22Rv1 (cell line): ENCODE measurements at regions not wholly inside any gene's neighbourhood (a gene's known extent, or its start where the extent isn't known, plus 50 kb on each side); places are given as distances from the start of the nearest gene placed in this dataset.

Experiments used
- H3K27ac ChIP-seq: fragments of 450-650 bp; 2 replicates; pipeline ENCODE4 v1.5.1; 2017
- ZFX ChIP-seq: fragments of 450-650 bp; IDR thresholded peaks from 2 replicates; pipeline ENCODE4 v1.6.1; 2017; ENCODE audit warnings: antibody characterized with exemption, borderline replicate concordance
- TF ChIP-seq, protein P1 (sequence below): fragments of 450-650 bp; IDR thresholded peaks from 2 replicates; pipeline ENCODE4 v1.5.1; 2017; ENCODE audit warnings: mild to moderate bottlenecking

DNA sequence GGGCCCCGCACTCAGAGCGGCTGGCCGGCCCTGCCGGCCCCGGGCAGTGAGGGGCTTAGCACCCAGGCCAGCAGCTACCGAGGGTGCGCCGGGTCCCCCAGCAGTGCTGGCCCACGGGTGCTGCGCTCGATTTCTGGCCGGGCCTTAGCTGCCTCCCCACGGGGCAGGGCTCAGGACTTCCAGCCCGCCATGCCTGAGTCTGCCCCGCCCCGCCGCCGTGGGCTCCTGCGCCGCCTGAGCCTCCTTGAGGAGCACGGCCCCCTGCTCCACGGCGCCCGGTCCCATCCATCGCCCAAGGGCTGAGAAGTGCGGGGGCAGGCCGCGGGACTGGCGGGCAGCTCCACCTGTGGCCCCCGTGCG lies 67.9 kb upstream of the AMZ2 start:
- no peak overlapping the region for H3K27ac ChIP-seq
- TF ChIP-seq, protein P1, sequence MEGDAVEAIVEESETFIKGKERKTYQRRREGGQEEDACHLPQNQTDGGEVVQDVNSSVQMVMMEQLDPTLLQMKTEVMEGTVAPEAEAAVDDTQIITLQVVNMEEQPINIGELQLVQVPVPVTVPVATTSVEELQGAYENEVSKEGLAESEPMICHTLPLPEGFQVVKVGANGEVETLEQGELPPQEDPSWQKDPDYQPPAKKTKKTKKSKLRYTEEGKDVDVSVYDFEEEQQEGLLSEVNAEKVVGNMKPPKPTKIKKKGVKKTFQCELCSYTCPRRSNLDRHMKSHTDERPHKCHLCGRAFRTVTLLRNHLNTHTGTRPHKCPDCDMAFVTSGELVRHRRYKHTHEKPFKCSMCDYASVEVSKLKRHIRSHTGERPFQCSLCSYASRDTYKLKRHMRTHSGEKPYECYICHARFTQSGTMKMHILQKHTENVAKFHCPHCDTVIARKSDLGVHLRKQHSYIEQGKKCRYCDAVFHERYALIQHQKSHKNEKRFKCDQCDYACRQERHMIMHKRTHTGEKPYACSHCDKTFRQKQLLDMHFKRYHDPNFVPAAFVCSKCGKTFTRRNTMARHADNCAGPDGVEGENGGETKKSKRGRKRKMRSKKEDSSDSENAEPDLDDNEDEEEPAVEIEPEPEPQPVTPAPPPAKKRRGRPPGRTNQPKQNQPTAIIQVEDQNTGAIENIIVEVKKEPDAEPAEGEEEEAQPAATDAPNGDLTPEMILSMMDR = no peak
- TF ChIP-seq ZFX = no peak

DNA sequence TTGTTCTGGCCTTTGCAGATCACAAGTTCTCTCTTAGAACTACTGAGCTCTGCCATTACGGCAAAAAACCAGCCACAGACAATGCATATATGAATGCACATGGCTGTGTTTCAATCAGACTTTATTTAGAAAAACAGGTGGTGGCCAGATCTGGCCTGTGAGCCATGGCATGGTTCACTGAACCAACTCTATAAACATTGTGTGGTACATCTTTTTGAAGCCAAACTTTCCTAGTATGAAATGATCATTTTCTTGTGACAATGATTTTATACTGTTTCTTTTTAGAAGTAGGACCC lies 65.9 kb upstream of the AMZ2 start:
- TF ChIP-seq, protein P1 = no peak
- TF ChIP-seq ZFX = no peak
- H3K27ac ChIP-seq = no peak overlapping the region

DNA sequence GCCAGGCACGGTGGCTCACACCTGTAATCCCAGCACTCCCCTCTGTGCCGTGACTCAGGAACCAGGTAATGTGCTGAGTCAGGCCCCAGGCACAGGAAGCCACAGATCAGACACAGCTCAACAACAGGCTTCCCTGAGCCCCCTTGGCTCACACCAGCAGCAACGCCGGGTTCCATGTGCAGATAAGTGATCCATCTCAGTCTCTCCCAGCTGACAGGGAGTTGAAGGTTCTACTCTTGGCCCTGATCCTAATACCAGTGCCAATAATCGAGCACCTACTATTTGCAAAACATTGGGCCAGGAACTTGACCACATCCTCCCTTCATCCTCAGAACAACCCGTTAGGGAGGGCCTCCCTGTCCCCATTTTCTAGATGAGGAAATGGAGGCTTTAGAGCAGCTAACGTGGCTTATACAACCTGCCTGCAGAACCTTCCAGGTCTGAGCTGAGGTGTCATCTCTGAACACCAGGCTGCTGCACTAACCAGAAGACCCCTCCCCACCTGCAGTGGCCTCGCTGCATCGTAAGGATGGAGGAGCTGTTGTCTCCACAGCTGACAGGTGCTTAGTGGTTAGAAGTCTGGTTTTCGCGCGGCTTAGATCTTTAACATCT lies 64.8 kb upstream of the AMZ2 start:
- no peak overlapping the region for H3K27ac ChIP-seq
- TF ChIP-seq, protein P1 = no peak
- TF ChIP-seq ZFX = no peak

DNA sequence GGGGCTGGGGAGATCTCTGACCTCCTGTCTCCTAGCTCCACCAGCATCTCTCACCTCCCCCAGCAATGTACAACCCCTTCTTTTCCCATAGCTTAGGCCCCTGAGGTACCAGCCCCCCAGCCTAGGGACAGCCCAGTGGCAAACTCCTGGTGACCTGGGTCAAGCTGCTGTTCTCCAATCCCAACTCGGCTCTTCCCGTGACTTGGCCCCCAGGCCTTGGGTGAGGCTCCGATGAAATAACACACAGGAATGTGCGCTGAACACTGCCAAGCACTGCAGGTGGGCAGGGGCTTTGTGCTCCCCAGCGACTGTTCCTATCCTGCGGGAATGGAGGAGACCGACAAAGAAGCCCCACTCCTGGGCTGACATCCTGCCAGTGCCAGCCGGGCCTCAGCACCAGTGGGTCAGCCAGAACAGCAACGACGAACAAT lies 63.7 kb upstream of the AMZ2 start:
- H3K27ac ChIP-seq = no peak overlapping the region

DNA sequence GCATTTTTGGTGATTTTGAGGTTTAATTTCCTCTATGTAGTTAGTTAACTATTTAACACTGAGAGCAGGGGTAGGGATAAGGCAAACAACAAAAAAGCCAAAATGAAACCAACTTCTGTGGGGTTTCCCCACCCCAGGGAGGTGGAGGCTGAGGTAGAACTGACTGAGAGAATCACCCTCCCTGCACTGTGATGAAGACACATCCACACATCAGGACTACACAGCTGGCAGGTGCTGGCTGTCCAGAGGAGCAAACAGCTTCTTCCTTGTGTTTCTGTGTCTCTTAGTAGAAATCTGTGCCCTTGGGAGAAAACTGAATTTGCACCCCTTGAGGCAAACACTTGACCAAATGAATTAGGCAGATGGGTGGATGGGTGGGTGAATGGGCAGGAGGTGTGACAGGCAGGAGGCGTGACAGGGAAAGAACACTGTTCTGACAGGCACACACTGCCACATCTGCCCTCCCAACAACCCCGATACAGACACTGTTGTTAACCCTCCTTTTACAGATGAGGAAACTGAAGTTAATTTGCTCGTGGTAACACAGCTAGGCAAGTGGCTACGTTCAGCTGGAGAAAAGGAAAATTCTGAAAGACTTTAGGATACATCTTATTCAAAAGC lies 62.9 kb upstream of the AMZ2 start:
- no peak for TF ChIP-seq ZFX
- TF ChIP-seq, protein P1 = no peak

More for the DNA sequence above, 63.7 kb upstream of the AMZ2 start:
- TF ChIP-seq, protein P1 = no peak
- no peak for TF ChIP-seq ZFX

DNA sequence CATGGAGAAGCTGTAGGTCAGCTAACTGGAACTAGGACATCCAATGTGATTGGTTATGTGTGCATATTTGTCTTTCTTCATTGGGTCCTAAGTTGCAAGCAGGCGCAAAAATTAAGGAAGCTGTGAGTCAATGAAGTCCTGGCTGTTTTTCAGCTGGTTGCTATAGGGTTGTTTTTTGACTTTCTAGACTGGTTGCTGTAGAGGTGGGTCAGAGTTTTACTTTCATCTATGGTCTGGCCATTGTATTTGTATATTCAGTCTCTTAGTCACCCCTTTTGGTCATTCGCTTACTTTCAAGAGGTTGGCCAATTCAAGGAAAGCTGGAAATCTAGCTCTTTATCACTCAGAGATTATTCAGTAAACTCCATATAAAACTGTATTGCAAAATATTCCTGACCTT lies 62.0 kb upstream of the AMZ2 start:
- H3K27ac ChIP-seq = no peak overlapping the region
- TF ChIP-seq, protein P1 = no peak
- TF ChIP-seq ZFX = no peak

More for the DNA sequence above, 62.9 kb upstream of the AMZ2 start:
- no peak overlapping the region for H3K27ac ChIP-seq

DNA sequence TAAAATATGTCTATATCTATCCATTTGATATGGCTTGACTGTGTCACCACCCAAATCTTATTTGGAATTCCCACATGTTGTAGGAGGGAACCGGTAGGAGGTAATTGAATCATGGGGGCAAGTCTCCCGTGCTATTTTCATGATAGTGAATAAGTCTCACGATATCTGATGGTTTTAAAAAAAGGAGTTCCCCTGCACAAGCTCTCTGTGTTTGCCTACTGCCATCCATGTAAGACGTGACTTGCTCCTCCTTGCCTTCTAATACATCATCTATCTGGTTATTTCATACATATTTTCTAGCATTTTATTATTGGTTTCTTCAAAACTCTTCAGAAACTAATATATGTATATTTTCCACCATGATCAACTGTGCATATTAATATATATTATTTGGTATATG lies 57.3 kb upstream of the AMZ2 start:
- H3K27ac ChIP-seq = no peak overlapping the region
- TF ChIP-seq, protein P1 = no peak
- no peak for TF ChIP-seq ZFX
